Liver (tissue), 3 donors: ENCODE measurements at regions not wholly inside any gene's neighbourhood (a gene's known extent, or its start where the extent isn't known, plus 50 kb on each side); places are given as distances from the start of the nearest gene placed in this dataset.

Experiments used
- EGR1 ChIP-seq, 2 donors: IDR thresholded peaks; 2 replicates each; pipeline ENCODE4 v1.6.1; 2016 to 2018; ENCODE audit warnings: antibody characterized with exemption in 2 of 2, low read depth in 2 of 2
- HNF4G ChIP-seq: IDR thresholded peaks from 2 replicates; pipeline ENCODE4 v1.6.1; 2016; ENCODE audit warnings: antibody characterized with exemption
- JUND ChIP-seq, 2 donors: IDR thresholded peaks; 2 replicates each; pipeline ENCODE4 v1.6.1; 2016; ENCODE audit warnings: antibody characterized with exemption in 2 of 2
- NR2F2 ChIP-seq: IDR thresholded peaks from 2 replicates; pipeline ENCODE4 v1.6.1; 2016; ENCODE audit warnings: antibody characterized with exemption
- RAD21 ChIP-seq, 2 donors: IDR thresholded peaks; 2 replicates each; pipeline ENCODE4 v1.6.1; 2016; ENCODE audit warnings: antibody characterized with exemption in 2 of 2, mild to moderate bottlenecking in 2 of 2
- RXRA ChIP-seq, 2 donors: IDR thresholded peaks; 2 replicates each; pipeline ENCODE4 v1.6.1; 2017 to 2018; ENCODE audit warnings: antibody characterized with exemption in 2 of 2, mild to moderate bottlenecking in 1 of 2
- SP1 ChIP-seq: IDR thresholded peaks from 2 replicates; pipeline ENCODE4 v1.6.1; 2018; ENCODE audit warnings: antibody characterized with exemption, mild to moderate bottlenecking
- TAF1 ChIP-seq: conservative IDR thresholded peaks from 2 replicates; pipeline ENCODE4 v1.6.1; 2016; ENCODE audit warnings: antibody characterized with exemption, mild to moderate bottlenecking
- YY1 ChIP-seq: IDR thresholded peaks from 2 replicates; pipeline ENCODE4 v1.6.1; 2016; ENCODE audit warnings: antibody characterized with exemption, mild to moderate bottlenecking
- TF ChIP-seq, protein P1 (sequence below): fragments of 150-350 bp; IDR thresholded peaks from 2 replicates; pipeline ENCODE4 v1.5.1; 2017; ENCODE audit warnings: improper control_type of control experiment, low read depth, low read length; ENCODE audit not compliant: missing input control
- TF ChIP-seq, protein P2 (sequence below): IDR thresholded peaks from 2 replicates; pipeline ENCODE4 v1.6.1; 2016; ENCODE audit warnings: antibody characterized with exemption
- TF ChIP-seq, protein P3 (sequence below): IDR thresholded peaks from 2 replicates; pipeline ENCODE4 v1.6.1; 2016; ENCODE audit warnings: antibody characterized with exemption
- TF ChIP-seq, protein P4 (sequence below): IDR thresholded peaks from 2 replicates; pipeline ENCODE4 v1.6.1; 2016; ENCODE audit warnings: antibody characterized with exemption
- TF ChIP-seq, protein P5 (sequence below): IDR thresholded peaks from 2 replicates; pipeline ENCODE4 v1.6.1; 2016; ENCODE audit warnings: antibody characterized with exemption, mild to moderate bottlenecking
- donor health status: healthy.
- donor health status: healthy.

DNA sequence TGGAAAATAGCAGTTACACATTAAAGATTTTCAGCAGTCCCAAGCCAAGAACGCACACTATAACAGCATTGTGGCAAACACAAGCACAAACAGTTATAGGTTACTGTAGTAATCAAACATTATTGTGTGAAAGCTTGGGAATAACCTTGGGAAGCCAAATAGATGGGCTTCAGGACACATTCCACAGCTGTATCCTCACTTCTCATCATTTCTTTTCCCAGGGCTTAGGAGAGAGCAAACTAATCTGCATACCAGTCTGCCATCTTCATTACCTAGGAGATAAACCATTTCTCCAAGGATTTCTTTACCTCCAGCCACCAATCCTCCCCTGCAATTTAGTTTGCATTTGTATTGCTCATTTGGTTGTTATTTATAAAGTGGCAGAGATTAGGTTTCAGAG, 352.4 kb downstream of the SH2D4B start:
- TF ChIP-seq, protein P1, sequence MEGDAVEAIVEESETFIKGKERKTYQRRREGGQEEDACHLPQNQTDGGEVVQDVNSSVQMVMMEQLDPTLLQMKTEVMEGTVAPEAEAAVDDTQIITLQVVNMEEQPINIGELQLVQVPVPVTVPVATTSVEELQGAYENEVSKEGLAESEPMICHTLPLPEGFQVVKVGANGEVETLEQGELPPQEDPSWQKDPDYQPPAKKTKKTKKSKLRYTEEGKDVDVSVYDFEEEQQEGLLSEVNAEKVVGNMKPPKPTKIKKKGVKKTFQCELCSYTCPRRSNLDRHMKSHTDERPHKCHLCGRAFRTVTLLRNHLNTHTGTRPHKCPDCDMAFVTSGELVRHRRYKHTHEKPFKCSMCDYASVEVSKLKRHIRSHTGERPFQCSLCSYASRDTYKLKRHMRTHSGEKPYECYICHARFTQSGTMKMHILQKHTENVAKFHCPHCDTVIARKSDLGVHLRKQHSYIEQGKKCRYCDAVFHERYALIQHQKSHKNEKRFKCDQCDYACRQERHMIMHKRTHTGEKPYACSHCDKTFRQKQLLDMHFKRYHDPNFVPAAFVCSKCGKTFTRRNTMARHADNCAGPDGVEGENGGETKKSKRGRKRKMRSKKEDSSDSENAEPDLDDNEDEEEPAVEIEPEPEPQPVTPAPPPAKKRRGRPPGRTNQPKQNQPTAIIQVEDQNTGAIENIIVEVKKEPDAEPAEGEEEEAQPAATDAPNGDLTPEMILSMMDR, result no peak
- no peak for TF ChIP-seq RXRA (IDR thresholded peaks at IDR 0.05)
- TF ChIP-seq JUND (IDR thresholded peaks at IDR 0.05), result no peak
- TF ChIP-seq, protein P2, sequence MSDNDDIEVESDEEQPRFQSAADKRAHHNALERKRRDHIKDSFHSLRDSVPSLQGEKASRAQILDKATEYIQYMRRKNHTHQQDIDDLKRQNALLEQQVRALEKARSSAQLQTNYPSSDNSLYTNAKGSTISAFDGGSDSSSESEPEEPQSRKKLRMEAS, result no peak
- TF ChIP-seq HNF4G, result no peak
- no peak for TF ChIP-seq RAD21 (IDR thresholded peaks at IDR 0.05)
- TF ChIP-seq, protein P3, sequence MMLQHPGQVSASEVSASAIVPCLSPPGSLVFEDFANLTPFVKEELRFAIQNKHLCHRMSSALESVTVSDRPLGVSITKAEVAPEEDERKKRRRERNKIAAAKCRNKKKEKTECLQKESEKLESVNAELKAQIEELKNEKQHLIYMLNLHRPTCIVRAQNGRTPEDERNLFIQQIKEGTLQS, result no peak
- no peak for TF ChIP-seq SP1
- TF ChIP-seq YY1, result no peak
- TF ChIP-seq, protein P4, sequence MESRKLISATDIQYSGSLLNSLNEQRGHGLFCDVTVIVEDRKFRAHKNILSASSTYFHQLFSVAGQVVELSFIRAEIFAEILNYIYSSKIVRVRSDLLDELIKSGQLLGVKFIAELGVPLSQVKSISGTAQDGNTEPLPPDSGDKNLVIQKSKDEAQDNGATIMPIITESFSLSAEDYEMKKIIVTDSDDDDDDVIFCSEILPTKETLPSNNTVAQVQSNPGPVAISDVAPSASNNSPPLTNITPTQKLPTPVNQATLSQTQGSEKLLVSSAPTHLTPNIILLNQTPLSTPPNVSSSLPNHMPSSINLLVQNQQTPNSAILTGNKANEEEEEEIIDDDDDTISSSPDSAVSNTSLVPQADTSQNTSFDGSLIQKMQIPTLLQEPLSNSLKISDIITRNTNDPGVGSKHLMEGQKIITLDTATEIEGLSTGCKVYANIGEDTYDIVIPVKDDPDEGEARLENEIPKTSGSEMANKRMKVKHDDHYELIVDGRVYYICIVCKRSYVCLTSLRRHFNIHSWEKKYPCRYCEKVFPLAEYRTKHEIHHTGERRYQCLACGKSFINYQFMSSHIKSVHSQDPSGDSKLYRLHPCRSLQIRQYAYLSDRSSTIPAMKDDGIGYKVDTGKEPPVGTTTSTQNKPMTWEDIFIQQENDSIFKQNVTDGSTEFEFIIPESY, result no peak
- no peak for TF ChIP-seq NR2F2
- no peak for TF ChIP-seq EGR1 (IDR thresholded peaks at IDR 0.05; ENCODE audit: low read depth in 2 of 2)
- TF ChIP-seq, protein P5, sequence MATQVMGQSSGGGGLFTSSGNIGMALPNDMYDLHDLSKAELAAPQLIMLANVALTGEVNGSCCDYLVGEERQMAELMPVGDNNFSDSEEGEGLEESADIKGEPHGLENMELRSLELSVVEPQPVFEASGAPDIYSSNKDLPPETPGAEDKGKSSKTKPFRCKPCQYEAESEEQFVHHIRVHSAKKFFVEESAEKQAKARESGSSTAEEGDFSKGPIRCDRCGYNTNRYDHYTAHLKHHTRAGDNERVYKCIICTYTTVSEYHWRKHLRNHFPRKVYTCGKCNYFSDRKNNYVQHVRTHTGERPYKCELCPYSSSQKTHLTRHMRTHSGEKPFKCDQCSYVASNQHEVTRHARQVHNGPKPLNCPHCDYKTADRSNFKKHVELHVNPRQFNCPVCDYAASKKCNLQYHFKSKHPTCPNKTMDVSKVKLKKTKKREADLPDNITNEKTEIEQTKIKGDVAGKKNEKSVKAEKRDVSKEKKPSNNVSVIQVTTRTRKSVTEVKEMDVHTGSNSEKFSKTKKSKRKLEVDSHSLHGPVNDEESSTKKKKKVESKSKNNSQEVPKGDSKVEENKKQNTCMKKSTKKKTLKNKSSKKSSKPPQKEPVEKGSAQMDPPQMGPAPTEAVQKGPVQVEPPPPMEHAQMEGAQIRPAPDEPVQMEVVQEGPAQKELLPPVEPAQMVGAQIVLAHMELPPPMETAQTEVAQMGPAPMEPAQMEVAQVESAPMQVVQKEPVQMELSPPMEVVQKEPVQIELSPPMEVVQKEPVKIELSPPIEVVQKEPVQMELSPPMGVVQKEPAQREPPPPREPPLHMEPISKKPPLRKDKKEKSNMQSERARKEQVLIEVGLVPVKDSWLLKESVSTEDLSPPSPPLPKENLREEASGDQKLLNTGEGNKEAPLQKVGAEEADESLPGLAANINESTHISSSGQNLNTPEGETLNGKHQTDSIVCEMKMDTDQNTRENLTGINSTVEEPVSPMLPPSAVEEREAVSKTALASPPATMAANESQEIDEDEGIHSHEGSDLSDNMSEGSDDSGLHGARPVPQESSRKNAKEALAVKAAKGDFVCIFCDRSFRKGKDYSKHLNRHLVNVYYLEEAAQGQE, result no peak
- no peak for TF ChIP-seq TAF1
